Muscle layer of colon (tissue), 2 donors: ENCODE measurements at regions not wholly inside any gene's neighbourhood (a gene's known extent, or its start where the extent isn't known, plus 50 kb on each side); places are given as distances from the start of the nearest gene placed in this dataset.
"Not testable (repeated sequence)": the region's sequence is repeated elsewhere in the genome, so short reads cannot be mapped to it uniquely, and the experiment has no call there.

Source experiments
- H3K27ac ChIP-seq: one replicate; pipeline ENCODE4 v1.7.0; 2013; ENCODE audit warnings: low read depth, mild to moderate bottlenecking, low read length, moderate library complexity
- H3K27me3 ChIP-seq, 2 donors: one replicate each; pipeline ENCODE4 v1.7.0; 2013; ENCODE audit warnings: low read length in 2 of 2, mild to moderate bottlenecking in 2 of 2; ENCODE audit not compliant: insufficient read depth in 2 of 2, control insufficient read depth in 1 of 2
- H3K36me3 ChIP-seq: one replicate; pipeline ENCODE4 v1.7.0; 2013; ENCODE audit warnings: mild to moderate bottlenecking, low read length; ENCODE audit not compliant: insufficient read depth
- H3K4me1 ChIP-seq: one replicate; pipeline ENCODE4 v1.7.0; 2013; ENCODE audit warnings: mild to moderate bottlenecking, low read length; ENCODE audit not compliant: insufficient read depth
- H3K4me3 ChIP-seq, 2 donors: one replicate each; pipeline ENCODE4 v1.7.0; 2013; ENCODE audit warnings: low read length in 2 of 2, low read depth in 1 of 2, mild to moderate bottlenecking in 1 of 2, moderate library complexity in 1 of 2
- H3K9ac ChIP-seq: one replicate; pipeline ENCODE4 v1.7.0; 2013; ENCODE audit warnings: low read length
- H3K9me3 ChIP-seq: one replicate; pipeline ENCODE4 v1.7.0; 2013; ENCODE audit warnings: mild to moderate bottlenecking, low read length
- donor health status: abdominal sarcoma.
- donor health status: Adenocarcinoma of cecum.

DNA sequence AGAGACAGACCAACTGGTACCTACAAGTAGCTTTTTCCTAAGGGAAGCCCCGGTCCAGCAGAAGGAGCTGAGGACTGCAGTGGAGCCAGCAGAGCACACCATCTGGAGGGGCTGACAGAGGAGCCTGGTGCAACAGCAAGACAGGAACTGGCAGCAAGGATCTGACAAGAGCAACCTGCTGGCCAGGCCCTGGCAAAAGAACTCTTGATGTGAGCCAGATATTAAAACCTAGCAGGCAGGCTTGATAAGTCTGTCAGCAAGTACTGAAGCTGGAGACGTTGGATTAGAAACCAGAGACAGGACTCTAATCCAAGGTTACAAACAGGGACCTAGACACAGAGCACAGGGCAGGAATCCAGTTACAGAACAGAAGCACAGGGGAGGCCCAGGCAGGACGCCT lies 260.7 kb upstream of the MGAT5 start:
- Histone ChIP-seq H3K36me3 (no peaks in the 10 kb centered on the region), H3K4me1 (no peaks in the 10 kb centered on the region), H3K9ac (no peak overlapping the region), H3K27me3 (no peaks in the 10 kb centered on the region), H3K27ac (no peak overlapping the region), H3K9me3 (no peaks in the 10 kb centered on the region), H3K4me3 (no peak overlapping the region)

DNA sequence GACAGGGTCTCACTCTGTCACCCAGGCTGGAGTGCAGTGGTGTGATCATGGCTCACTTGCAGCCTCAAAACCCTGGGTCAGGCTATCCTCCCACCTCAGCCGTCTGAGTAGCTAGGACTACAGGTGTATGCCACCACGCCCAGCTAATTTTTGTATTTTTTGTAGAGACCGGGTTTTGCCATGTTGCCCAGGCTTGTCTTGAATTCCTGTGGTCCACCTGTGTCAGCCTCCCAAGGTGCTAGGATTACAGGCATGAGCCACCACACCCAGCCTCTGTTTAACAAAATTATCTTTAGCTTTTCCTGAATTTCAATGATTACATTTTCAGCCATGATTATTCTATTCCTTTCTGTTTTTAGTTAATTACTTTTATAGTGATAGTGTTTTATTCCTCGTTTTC lies 255.1 kb upstream of the MGAT5 start:
- H3K27ac ChIP-seq, H3K9me3 ChIP-seq, H3K9ac ChIP-seq, H3K27me3 ChIP-seq, H3K36me3 ChIP-seq, H3K4me1 ChIP-seq, H3K4me3 ChIP-seq: not testable (repeated sequence)

DNA sequence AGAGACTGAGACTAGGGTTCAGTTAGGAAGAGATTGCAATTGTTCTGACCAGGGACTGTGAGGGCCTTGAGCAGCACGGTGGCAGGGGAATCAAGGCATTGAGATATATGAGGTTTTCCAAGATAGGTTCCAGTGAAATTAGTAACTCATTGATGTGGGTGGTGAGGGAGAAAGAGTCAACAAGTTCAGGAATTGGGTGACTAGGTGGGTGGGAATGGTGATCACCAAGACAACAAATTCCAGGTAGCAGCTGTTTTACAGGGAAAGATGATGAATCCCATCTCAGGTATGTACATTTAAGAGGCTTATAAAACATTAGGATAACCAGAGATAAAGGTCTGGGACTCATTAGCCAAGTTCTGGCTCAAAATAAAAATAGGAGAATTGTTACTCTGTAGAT lies 251.5 kb upstream of the MGAT5 start:
- Histone ChIP-seq H3K4me3 (no peak overlapping the region), H3K9me3 (no peaks in the 10 kb centered on the region), H3K27ac (no peak overlapping the region), H3K27me3 (no peaks in the 10 kb centered on the region), H3K4me1 (no peaks in the 10 kb centered on the region), H3K36me3 (no peaks in the 10 kb centered on the region), H3K9ac (no peak overlapping the region)

DNA sequence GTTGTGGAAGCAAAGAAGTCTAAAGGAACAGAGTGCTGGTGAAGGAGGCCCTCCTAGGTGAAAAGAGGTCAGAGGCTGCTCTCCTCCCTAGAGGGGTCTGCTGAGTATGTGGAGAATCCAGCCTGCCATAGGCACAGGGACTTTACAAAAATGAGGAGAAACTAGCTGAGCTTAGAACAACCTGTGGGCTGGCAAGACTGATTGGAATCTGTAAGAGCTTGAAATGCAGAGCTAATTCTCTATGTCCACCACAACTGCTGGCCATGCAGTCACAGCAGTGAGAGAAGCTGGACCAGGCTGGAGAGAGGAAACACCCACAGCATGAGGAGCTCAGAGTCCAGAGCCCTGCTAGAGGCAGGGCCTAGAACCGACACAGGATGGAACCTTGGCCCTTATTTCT lies 251.0 kb upstream of the MGAT5 start:
- H3K27me3 ChIP-seq = no peaks in the 10 kb centered on the region

DNA sequence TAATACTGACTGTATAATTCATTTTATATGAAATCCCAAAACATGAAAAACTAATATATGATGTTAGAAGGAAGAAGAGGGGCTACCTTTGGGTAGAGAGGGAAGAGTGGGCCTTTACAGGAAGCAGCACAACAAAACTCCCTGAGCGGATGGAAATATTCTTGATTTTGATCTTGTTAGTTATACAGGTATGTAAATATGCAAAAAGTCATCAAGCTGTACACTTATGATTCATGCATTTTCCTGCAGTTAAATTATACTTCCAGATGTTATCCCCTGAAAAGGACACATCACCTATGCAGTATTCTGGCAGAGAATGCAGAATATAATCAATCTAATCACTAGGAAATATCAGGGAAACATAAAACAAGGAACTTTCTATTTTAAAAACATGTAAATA lies 249.4 kb upstream of the MGAT5 start:
- Histone ChIP-seq H3K9me3 (no peaks in the 10 kb centered on the region), H3K27ac (no peak overlapping the region), H3K4me1 (no peaks in the 10 kb centered on the region), H3K27me3 (no peaks in the 10 kb centered on the region), H3K9ac (no peak overlapping the region), H3K36me3 (no peaks in the 10 kb centered on the region), H3K4me3 (no peak overlapping the region)

More for the DNA sequence above, 251.0 kb upstream of the MGAT5 start:
- H3K4me1 ChIP-seq = no peaks in the 10 kb centered on the region
- no peak overlapping the region for H3K9ac ChIP-seq
- no peaks in the 10 kb centered on the region for H3K9me3 ChIP-seq
- no peak overlapping the region for H3K27ac ChIP-seq
- no peaks in the 10 kb centered on the region for H3K36me3 ChIP-seq
- no peak overlapping the region for H3K4me3 ChIP-seq

DNA sequence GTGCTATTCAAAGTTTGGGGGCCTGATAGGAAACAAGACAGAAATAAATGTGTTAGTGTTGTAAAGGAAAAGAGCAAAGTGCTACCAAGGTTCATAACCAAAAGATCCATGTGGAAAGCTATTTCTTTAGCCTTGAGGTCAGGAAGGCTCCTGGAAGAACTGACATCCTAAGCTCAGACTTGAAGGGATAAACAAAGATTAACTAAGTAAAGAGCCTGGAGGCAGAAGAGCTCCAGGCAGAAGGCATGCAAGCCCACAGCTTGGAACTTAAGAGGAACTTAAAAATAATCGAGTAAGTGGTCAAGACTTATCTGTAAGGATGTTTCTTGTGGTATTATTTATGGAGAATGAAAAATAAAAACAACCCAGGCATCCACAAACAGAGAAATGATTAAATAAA lies 245.0 kb upstream of the MGAT5 start:
- H3K4me1 ChIP-seq = no peaks in the 10 kb centered on the region
- H3K9ac ChIP-seq = no peak overlapping the region
- H3K9me3 ChIP-seq = no peaks in the 10 kb centered on the region
- H3K4me3 ChIP-seq = no peak overlapping the region
- no peaks in the 10 kb centered on the region for H3K36me3 ChIP-seq
- no peaks in the 10 kb centered on the region for H3K27me3 ChIP-seq
- H3K27ac ChIP-seq = no peak overlapping the region

DNA sequence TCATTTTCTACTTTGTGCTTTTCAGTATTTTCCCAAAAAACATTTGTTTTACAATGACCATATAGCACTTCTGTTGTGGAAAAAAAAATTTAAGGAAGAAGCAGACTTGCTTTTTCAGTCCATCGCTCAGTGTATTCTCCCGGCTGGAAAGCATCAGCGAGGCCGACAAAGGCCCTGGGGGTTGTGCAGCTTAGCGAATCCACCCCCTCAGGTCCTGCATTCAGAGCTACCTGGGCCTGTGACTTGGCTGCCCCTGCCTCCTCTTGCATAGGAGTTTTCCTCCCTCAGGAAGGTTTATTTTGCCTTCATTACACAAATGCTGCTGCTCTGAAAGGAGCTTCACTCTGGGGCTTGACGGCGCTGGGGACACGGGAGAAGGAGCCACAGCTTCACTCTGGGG lies 244.4 kb upstream of the MGAT5 start:
- Histone ChIP-seq H3K9ac (no peak overlapping the region), H3K27me3 (no peaks in the 10 kb centered on the region), H3K4me1 (no peaks in the 10 kb centered on the region), H3K9me3 (no peaks in the 10 kb centered on the region), H3K4me3 (no peak overlapping the region), H3K27ac (no peak overlapping the region), H3K36me3 (no peaks in the 10 kb centered on the region)

DNA sequence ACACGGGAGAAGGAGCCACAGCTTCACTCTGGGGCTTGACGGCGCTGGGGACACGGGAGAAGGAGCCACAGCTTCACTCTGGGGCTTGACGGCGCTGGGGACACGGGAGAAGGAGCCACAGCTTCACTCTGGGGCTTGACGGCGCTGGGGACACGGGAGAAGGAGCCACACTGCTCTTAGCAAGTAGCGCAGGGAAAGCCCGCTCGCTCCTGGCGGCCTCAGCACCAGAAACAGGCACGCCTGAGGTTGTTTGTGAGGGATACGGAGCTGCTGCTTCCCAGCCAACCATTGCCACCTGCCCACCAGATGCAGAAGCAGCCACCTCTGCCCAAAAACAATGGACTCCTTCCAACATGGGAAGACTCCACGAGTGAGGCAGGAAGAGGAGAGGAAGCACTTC lies 244.0 kb upstream of the MGAT5 start:
- not testable (repeated sequence) for H3K4me1 ChIP-seq, H3K27me3 ChIP-seq, H3K36me3 ChIP-seq, H3K9me3 ChIP-seq, H3K9ac ChIP-seq, H3K4me3 ChIP-seq, H3K27ac ChIP-seq

DNA sequence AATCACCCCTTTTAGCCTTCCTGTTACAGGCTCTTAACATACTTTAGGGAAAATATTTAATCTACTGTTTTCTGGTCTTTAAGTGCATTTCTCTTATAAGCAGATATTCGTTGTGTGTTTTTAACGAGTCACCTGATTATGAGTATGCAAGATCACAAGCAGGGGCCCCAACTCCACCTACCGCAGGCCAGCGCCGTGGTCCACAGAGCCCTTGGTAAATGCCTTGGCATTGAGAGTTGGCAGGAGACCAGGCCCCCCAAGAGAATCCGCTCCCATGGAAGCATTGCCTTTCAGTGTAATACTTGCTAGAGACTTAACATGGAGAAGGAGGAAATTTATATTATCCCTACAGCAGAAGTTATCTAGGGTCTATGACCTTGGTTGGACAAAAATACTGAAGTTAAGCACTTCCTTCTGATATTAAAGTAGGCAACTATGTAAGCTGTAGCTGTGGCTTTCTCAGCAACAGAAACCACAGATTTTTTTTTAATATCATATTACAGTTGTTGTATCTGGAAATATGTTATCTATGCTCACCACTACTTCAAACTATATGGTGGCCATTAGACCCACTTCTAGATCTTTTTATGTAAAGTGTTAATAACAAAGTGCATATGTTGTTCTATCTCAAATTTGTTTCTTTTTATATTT lies 241.8 kb upstream of the MGAT5 start:
- Histone ChIP-seq H3K4me3 (no peak overlapping the region), H3K27me3 (no peaks in the 10 kb centered on the region), H3K36me3 (no peaks in the 10 kb centered on the region), H3K27ac (no peak overlapping the region), H3K9me3 (no peaks in the 10 kb centered on the region), H3K9ac (no peak overlapping the region), H3K4me1 (no peaks in the 10 kb centered on the region)

DNA sequence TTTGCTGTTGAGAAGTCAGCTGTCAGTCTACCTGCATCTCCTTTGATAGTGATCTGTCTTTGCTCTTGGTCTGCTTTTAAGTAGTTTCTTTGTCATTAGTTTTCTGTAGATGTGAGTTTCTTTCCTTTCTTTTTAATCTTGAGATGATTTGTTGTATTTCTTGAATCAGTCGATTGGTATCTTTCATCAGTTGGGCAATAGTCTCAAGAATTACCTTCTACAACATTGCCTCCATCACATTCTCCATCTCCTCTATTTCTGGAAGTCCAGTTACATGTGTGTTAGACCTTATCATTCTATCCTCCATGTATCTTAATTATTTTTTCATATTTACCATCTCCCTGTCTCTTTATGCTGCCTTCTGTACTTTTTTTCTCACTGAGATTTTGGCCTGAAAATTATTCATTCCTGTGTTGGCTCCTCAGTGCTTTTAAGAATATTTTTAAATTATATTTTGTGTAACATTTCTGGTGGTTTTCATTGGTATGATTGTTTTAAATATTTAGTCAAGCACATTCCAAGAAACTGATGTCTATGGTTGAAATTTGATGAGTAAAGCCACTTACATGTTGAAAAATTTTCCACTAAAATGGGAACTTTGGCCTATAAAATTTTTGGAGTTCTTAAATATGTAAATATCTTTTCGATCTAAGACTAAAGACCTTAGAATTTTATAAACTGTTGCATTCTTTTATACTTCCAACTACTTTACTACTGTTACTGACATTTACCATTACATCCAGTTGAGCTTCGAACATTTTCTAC lies 239.5 kb upstream of the MGAT5 start:
- H3K27me3 ChIP-seq = no peaks in the 10 kb centered on the region
- H3K4me3 ChIP-seq = no peak overlapping the region
- H3K27ac ChIP-seq = no peak overlapping the region
- H3K36me3 ChIP-seq = no peaks in the 10 kb centered on the region
- no peaks in the 10 kb centered on the region for H3K9me3 ChIP-seq
- no peak overlapping the region for H3K9ac ChIP-seq
- no peaks in the 10 kb centered on the region for H3K4me1 ChIP-seq

DNA sequence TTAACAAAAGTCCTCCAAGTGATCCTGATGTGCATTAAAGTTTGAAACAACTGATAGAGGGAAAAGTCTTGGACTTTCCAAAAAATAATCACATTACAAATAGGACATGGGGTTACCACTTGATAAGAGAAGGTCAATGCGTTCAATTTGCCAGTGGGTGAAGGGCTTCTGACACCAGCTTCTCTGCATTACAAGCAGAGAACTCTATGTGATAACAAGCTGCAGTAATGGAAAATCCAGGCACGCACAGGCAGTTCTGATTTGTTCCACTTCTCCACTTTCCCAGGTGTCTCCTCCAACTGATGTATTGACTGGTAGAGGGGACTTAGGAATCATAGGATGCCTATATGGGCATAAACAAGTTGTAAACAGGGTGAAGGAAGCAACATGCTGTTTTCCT lies 234.0 kb upstream of the MGAT5 start:
- H3K27ac ChIP-seq = no peak overlapping the region
- H3K27me3 ChIP-seq = no peaks in the 10 kb centered on the region
- no peaks in the 10 kb centered on the region for H3K4me1 ChIP-seq
- H3K9ac ChIP-seq = no peak overlapping the region
- no peaks in the 10 kb centered on the region for H3K9me3 ChIP-seq
- no peaks in the 10 kb centered on the region for H3K36me3 ChIP-seq
- H3K4me3 ChIP-seq = no peak overlapping the region

DNA sequence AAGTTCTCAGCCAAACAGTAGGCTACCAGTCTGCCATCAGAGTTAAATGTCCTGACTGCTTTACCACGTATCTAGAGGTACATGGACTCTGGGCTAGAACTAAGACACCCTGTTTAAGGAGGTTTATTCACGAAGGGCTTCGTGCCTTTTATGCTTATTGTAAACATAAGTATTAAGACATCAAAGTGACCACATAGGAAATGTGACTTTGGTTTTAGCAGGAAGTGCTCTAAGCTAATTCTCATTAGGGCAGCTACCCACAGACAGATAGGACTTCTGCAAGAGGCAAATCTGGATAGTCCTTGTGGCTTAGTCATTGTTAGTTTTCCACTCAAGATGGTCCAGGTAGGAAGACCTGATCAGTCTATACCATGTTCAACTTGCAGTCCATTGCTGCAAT lies 233.3 kb upstream of the MGAT5 start:
- Histone ChIP-seq H3K27me3 (no peaks in the 10 kb centered on the region), H3K9me3 (no peaks in the 10 kb centered on the region), H3K27ac (no peak overlapping the region), H3K9ac (no peak overlapping the region), H3K4me1 (no peaks in the 10 kb centered on the region), H3K36me3 (no peaks in the 10 kb centered on the region), H3K4me3 (no peak overlapping the region)
